Renal pelvis (tissue), 1 donor: ENCODE measurements at regions not wholly inside any gene's neighbourhood (a gene's known extent, or its start where the extent isn't known, plus 50 kb on each side); places are given as distances from the start of the nearest gene placed in this dataset.

Experiments
- DNase-seq: peaks from one replicate; pipeline ENCODE4 v3.0.0-alpha.2; 2013

DNA sequence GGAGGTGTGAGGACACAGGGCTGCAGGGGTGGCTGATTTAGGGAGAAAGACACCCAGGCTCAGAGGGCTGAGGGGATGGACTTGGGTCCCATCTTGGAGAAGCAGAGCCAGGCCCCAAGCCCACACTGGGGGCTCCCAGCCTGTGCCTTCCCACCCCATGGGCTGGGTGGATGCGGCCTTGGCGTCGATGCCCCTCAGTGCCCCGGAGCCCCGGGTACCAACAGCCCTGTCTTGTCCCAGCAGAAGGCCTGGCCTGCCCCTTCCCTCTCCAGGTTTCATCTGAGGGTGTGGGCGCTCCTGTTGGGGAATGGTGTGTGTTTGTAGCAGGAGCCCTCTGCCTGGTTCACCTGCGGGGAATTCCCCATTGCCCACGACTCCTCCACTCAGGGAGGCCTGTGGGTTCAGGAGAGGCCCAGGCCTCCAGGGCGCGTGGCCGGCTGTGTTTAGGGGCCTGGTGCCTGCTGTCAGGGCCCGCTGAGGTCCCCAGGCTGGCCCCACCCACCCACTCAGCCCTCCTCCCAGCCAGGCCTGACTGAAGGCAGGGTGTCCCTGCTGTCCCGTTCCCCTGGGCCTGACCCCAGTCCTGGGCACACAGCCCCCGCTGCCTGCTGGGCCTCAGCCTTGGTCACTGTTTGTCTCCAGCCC is 51.1 kb upstream of the BEGAIN start:
- no peak for DNase-seq

DNA sequence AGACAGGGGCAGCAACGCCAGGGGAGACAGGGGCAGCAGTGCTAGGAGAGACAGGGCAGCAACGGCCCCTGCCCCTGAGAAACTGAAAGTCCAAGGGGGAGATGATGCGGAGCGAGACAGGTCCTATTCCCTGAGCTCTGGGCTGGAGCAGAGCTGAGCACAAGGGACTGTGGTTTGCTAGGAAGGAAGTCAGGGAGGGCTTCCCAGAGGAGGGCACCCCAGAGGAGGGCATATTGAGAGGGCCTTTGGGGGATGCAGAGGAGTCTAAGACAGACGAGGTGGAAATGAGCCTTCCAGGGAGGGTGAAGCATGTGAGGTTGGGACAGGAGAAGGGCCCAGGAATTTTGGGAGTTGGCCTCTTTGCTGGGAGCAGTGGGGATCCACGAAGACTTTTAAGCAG is 52.1 kb upstream of the BEGAIN start:
- no peak for DNase-seq

DNA sequence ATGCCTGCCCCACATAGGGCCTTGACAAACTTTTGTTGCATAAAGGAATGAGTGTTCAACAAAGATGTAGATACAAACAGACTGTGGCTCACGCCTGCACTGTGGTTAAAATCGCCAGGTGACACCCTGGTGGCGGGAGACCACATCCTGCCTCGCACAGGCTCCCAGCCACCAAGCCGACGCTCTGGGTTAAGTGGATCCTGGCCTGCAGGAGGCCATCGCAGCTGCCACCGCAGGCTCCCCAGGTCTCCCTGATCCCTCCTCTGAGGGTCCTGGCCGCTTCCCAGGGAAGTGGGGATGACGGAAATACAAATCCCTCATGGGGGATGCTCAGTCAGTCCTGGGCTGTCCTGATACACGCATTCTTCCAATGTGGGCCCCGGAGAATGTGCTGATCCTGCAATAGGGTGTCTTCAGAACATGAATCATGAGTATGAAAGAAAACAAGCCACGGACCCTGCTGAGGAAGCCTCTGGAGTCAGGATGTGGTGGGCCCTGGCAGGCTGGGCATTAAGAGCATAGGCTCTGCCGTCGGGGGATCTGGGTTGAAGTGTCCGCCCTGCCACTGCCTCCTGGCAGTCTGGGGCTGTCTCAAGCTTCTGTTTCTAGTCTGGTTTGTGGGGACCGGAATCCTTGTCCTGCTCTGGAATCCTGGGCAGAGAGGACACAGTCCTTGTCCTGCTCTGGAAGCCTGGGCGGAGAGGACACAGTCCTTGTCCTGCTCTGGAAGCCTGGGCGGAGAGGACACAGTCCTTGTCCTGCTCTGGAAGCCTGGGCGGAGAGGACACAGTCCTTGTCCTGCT is 53.5 kb upstream of the BEGAIN start:
- DNase-seq = no peak

DNA sequence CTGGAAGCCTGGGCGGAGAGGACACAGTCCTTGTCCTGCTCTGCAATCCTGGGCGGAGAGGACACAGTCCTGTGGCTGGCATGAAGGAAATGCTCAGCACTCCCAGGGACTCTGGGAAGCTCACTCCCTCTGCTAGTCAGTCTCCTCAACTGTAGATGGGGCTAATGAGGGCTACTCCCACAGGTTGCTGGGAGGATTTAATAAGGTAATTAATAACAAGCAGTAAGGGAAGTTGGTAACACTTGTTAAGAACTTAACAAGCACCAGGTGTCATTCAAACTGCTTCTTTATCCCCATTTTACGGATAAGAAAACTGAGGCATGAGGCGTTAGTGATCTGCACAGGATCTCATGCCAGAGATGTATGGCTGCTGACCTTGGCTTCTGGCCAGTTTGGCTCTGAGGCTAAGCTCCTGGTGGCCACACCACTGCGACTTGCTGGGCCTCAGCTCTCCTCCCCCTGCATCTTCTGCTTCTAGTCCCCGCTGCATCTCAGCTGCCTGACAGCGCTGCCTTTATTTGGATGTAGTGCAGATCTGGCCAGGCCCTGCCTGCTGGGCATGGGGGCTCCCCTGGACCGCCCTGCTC is 54.1 kb upstream of the BEGAIN start:
- no peak for DNase-seq

DNA sequence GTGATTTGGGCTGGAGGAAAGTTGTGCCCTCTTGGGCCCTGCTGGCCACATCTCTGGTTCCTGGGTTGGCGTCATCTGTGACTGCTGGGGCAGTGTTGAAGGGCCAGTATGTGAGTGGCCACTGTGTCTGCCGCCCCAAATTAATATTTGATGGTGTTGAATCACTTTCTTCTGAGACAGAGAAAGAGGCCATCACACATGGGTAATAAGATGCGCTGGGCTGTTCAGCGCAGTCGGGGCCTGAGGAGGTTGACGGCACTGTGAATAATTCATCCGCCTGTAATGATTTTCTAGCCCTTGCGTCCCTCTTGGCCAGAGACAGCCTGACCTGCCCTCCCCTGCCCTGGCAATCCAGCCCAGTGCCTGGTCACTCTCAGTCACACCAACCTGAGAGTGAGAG is 56.2 kb upstream of the BEGAIN start:
- no peak for DNase-seq

DNA sequence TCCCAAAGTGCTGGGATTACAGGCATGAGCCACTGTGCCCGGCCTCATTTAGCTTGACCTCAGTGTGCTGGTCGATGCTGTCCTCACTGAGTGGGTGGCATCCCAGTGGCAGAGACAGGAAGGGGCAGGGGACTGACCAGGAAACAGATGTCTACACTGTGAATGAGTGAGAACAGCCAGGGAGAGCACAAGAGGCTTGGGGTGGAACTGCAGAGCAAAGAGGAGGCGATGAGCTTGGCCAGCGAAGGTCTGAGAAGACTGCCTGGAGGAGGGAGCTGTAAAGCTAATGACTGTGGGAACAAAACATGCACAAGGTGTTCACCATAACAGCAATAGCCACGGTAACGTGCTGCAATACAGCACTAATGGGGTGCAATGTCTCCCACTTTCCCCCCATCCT is 57.2 kb upstream of the BEGAIN start:
- no peak for DNase-seq

DNA sequence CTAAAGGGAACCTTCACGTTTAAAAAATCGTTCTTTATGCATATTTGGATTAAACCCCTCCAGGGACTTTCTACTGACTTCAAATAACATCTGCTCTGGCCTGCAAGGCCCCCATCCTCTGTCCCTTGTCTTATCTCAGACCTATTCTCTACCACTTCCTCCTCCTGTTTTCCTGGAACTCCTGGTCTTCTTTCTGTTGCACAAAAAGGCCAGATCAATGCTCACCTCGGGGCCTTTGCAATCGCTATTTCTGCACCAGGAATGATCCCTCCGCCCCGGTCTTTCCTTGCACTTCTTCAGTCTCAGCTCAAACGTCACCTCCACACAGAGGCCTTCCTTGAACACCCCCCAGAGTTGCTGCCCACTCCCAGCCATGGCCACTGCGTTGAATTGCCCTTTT is 57.6 kb upstream of the BEGAIN start:
- DNase-seq = no peak

DNA sequence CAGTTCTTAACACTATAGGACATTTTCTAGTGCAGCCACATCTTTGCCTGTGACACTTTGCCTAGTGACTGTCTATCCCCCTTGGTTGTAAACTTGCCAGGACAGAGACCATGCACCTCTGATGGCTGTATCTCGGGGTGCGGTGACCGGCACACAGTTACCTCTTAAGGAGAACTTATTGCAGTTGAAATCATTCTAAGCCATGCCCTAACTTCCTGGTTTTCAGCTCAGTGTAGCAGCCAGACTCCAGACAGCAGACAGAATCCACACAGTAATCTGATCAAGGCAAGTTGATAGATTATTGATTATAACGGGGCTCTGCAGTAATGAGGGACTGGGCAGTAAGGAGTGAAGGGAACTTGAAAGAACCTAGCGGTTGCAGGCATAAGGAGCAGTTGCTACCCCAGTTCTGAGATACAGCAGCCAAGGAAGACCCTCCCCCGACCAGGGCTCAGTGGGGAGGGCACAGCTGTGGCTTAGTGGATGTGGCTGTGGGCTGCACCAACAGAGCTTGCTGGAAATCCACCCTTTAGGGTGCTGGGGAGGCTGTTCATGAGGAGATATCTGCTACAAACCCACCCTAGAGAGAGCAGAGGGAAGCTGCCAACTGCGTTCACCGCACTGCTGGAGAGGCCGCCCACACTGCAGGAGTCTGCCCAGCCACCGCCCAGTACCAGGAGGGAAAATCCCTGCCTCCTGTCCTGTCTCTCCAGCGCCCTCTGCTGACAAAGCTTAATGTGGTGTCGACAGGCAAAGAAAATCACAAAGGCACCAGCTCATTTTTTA is 58.2 kb upstream of the BEGAIN start:
- DNase-seq = peak; percentile 78

DNA sequence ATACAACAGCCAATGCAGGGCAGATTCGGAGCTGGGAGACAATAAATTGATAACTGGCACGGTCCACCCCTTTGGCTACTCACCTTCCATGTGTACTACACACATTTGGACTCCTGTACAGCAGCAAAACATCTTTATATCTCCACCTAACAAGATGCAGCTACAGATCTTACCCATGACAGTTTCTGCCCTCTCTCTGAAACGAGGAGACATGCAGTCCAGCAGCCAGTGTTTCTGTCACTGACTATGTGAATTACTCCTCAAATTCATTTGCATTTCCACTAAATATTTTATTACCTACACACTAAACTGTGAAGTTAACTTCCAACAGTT is 58.7 kb upstream of the BEGAIN start:
- DNase-seq = no peak

DNA sequence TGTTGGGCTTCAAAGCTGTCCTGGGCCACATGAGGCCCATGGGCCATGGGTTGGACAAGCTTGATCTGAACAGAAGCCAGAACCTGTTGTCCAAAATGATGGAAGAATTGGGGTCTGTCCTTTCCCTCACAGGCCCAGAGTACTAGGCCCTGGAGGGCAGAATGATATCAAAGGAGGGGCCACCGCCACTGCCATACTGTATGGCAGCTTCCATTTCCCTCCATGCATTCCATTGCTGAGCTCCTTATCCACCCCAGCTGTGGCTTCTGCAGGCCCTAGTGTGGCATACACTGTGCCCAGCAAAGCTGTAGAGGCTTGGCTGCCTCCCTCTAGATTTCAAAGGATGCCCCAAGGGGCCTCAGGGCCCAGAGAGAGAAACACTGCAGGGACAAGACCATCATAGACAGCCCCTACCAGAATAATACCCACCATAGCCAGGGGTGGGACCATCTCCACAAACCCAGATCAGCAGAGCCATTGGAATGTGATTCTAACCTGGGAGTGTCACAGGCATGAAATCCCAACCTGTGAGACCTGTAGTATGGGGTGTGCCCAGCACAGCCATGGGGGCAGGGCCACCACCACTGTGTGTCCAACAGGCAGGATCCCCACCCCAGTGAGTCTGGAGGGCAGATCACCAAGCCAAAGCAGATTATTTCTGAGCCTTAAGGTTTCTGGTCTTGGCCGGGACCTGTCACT is 61.4 kb upstream of the BEGAIN start:
- DNase-seq = no peak

DNA sequence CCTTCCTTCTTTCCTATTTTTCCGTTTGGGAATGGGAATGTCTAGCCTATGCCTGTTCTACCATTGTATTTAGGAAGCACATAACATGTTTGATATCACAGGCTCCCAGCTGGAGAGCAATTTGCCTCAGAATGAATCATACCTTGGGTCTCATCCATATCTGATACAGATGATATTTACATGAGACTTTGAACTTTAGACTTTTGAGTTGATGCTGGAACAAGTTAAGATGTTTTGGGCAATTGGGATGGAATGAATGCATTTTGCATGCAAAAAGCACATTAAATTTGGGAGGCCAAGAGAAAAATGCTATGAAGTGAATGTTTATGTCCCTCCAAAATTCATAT is 61.9 kb upstream of the BEGAIN start:
- DNase-seq = no peak

DNA sequence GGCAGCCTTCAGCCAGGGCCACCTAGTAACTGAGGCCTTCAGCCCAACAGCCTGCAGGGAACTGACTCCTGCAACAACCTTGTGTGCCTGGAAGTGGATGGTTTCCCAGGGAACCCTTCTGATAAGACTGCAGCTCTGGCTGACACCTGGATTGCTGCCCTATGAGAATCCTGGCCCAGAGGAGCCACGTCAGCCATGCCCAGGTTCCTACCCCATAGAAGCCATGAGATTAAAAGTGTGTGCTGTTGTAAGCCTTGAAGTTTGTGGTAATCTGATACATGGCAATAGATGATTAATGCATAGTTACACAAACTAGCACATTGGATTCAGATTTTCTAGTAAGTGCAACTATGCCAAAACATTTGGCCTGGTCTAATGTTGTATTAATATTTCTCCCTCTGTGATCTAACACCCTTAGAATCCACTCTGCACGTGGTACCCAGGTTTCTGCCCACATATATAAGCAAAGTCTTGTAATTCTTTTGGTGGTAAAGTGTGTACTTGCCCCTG is 64.8 kb upstream of the BEGAIN start:
- no peak for DNase-seq

DNA sequence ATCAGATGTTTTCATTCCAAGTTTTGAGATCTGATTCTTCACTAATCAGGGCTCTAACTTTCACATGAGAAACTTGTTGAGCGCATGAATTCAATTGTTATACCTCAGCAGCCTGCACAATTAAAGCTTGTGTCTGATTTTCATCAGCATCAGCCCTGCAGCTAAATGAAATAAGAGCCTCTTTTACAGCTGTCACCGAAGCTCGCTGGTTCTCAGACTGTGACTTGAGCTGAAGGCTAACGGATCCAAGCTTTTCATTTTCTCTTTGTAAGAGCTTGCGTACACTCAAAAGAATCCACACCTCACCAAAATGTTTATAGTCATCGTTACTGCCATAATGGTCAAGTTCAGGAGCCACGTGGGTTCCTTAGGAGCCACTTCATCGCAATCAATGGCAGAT is 65.5 kb upstream of the BEGAIN start:
- DNase-seq = no peak

DNA sequence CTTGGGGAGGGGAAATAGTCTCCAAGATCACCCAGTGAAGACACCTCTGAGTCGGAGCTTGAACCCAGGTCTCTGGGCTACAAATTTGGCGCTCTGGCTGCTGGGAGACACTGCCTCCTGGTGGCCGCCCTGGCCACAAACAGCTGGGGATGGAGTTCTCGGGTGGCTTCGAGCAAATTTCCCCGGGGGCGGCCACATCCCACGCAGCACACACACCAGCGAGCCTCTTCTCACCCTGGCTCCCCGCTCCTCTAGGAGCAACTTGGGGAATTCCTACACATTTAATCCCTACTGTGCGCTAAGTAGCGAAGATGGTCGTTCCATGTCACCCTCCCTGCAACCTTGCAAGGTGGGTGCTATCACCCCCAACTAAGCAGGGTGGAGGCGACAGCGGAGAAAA is 66.2 kb upstream of the BEGAIN start:
- no peak for DNase-seq

DNA sequence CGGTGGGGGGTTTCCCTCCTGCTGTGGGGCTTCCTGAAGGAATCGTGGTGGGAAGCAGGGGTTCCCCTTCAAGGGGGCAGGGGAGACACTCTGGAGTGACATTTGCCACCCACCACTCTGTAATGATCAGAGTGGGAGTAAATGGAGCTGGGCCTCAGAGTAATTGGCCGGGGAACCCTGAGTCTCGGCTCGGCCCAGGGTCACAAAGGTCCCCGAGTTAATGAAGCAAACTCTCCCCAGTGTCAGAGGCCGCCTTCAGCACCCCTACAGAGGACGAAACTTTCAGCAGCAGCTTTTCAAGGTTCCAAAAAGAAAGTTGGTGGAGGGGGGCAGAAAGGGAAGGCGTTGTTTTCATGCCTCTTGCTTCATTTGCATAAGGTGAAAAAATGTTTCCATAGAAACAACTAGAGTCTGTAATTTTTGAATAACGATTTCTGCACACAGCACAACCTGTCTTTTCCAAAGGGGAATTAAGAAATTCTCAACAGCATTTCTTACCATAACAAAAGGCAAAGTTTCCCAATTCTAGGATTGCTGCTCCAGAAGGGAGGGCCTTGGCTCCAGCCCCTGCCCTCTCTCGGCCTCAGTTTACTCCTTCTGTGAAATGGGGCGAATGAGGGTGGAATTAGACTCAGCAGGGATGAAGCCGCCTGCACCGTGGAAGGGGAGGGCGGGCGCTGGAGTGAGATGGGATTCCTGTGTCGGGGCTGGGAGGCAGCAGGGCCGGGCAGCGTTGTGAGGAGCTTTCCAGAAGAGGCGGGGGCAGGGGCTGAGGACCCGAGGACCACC is 67.0 kb upstream of the BEGAIN start:
- no peak for DNase-seq

DNA sequence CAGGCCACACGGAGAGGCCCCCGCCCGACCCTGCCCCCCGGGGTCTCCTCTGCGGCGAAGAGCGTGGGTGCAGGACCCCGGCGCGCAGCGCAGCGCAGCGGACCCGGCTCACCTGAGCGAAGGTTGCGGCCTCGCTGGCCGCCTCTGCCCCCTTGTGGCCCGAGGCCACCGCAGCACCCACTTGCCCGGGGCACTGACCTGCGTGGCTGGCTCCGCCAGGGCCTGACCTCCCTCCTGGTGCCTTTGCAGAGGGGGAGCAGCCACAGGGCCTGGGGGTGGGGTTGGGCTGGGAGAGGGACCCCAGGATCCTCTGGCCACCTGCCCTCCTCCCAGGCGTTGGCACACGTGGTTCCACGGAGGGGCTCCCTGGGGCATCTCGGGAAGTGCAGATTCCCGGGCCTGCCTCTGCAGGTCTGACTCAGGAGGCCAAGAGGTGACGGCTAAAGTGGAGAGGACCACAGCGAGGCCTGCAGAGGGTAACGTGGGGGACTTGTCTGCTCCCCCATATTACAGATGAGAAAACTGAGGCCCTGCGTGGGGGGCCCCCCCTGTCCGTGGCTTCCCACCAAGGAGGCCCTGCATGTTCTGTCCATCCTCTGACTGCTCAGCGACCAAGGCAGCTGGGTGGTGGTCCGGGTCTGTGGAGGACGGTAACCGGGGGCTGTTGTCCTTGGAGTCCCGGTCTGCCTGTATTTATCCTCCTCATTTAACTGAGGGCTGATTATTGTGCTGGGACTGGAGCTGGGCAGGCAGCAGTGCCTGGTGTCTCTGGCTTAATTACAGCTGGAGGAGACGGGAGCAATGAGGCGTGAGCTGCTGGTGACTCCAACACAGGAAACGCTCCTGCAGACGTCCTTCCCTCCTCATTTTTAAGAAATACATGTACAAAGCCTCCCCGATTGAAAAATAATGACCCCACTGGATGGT is 67.9 kb upstream of the BEGAIN start:
- no peak for DNase-seq

DNA sequence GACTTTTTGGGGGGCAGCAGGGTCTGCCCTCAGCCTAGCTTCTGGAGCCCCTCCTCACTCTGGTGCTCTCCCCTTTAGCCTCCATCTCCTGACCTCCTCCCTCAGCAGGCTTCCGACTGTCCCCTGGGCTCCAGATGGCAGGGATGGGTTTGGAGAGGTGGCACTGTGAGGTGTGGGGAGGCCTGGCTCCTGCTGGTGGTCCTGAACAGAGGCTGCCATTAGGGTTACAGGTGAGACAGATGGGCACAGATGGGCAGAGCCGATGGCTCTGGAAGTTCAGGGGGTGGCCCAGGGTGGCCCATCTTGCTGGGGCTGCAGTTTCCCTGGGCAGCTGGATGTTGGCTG is 68.5 kb upstream of the BEGAIN start:
- no peak for DNase-seq

DNA sequence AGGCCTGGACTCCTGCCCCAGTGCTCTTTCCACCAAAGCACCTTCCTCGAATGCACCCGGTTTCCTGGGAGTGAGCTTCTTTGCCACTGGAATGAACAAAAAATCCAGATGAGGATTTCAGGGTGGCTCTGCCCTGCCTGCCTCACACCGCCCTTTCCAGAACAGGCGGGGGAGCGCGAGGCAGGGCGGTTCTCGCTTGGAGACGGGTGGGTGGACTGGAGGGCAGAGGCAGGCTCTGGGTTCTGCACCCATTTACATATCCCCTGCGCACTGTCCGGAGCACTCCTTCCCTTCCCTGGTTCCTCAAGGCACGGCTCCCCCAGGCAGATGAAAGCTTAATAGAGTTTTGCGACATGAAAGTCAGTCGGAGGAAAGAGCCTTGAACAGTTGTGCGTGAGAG is 69.7 kb upstream of the DLK1 start:
- DNase-seq = no peak

DNA sequence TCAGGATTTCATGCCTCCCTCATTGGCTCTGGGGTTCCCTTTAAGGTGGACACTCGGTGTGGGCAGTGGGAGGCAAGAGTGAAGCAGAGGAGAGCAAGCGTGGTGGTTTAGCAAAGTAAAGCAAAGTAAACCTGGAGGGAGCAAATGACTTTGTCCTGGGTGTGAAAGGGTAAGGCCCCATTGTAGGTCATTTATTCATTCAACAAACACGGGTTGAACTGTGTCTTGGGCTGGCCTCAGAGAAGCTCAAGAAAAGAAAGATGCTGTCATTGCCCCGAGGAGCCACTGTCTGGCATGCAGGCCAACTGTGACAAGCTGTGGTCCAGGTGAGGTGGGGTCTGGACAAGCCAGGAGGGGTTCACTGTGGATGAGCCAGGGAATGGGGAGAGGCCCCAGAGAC is 68.9 kb upstream of the DLK1 start:
- no peak for DNase-seq

DNA sequence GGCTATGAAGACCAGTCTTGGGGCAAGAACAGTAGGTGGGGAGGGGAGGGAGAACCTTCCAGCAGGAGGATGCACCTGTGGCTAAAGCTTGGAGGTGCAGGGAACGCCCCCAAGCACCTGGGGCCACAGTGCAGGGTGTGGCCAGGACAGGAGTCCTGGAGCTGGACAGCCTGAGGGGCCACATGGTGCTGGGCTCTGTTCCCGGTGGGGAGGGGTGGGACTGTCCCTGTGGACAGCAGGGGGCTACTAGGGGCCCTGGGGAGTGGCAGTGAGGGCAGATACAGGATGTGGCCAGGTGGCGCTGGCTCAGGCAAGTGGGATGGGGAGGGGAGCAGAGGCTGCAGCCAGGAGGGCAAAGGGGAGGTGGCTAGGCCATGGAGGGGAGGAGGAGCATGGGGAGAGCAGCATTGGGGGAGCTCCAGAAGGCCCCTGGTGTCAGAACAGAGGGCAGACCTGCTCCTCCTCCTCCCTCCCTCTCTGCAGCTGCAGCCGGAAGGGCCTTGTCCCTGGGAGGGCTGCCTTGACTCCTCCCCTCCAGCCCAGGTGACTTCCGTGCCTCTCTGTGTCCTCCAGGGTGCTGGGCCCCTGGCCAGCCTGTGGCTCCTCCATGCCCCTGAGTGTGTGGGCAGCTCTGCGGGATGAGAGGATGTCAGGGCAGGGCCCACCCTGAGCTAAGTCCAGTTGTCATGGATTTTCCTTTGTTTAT is 68.4 kb upstream of the DLK1 start:
- DNase-seq = no peak
